Transverse colon (tissue), 4 donors: ENCODE measurements at regions not wholly inside any gene's neighbourhood (a gene's known extent, or its start where the extent isn't known, plus 50 kb on each side); places are given as distances from the start of the nearest gene placed in this dataset.

ENCODE experiments used
- DNase-seq: peaks from one replicate; pipeline ENCODE4 v3.0.0-alpha.2; 2019
- H3K27ac ChIP-seq, 4 donors: fragments of 200-600 bp; sonication (generic); 2 replicates each; pipeline ENCODE4 v1.5.1; 2016 to 2018; ENCODE audit warnings: inconsistent platforms in 4 of 4
- H3K27me3 ChIP-seq: fragments of 200-600 bp; sonication (generic); 2 replicates; pipeline ENCODE4 v1.5.1; 2017; ENCODE audit warnings: inconsistent platforms
- H3K36me3 ChIP-seq, 4 donors: fragments of 200-600 bp; sonication (generic); 2 replicates each; pipeline ENCODE4 v1.5.1; 2017 to 2019; ENCODE audit warnings: inconsistent platforms in 4 of 4
- H3K4me1 ChIP-seq, 4 donors: fragments of 200-600 bp; sonication (generic); 2 replicates each; pipeline ENCODE4 v1.5.1; 2017 to 2020; ENCODE audit warnings: inconsistent platforms in 4 of 4
- H3K4me3 ChIP-seq, 4 donors: fragments of 200-600 bp; sonication (generic); 1 replicate in 1 of 4; 2 replicates in 3 of 4; pipeline versions ENCODE4 v1.5.1 to v1.6.1; 2017 to 2019; ENCODE audit warnings: inconsistent platforms in 4 of 4
- H3K9me3 ChIP-seq, 2 donors: fragments of 200-600 bp; sonication (generic); 2 replicates each; pipeline ENCODE4 v1.5.1; 2017 to 2019; ENCODE audit warnings: inconsistent platforms in 2 of 2
- CTCF ChIP-seq, 5 experiments: fragments of 200-600 bp in 3 of 5; fragments of 450-650 bp in 2 of 5; sonication (generic) in 3 of 5; IDR thresholded peaks; 1 replicate in 2 of 5; 2 replicates in 3 of 5; pipeline ENCODE4 v1.5.1; 2016 to 2017; ENCODE audit warnings: antibody characterized with exemption in 5 of 5, inconsistent platforms in 3 of 5, mild to moderate bottlenecking in 2 of 5, moderate library complexity in 1 of 5
- EP300 ChIP-seq: sonication (generic); formaldehyde crosslinking; IDR thresholded peaks from one replicate; pipeline ENCODE4 v1.6.1; 2017; ENCODE audit warnings: antibody characterized with exemption, low read depth
- POLR2A ChIP-seq: fragments of 450-650 bp; IDR thresholded peaks from one replicate; pipeline ENCODE4 v1.6.1; 2016; ENCODE audit warnings: antibody characterized with exemption, mild to moderate bottlenecking, moderate library complexity
- POLR2AphosphoS5 ChIP-seq, 3 donors: sonication (generic); formaldehyde crosslinking; IDR thresholded peaks; one replicate each; pipeline ENCODE4 v1.6.1; 2016; ENCODE audit warnings: antibody characterized with exemption in 3 of 3
- WGBS, 2 donors: methylation state at CpG; one replicate each; pipeline ENCODE4 v1.1.5; 2018; ENCODE audit warnings: low coverage in 1 of 2; 5-methylcytosine and 5-hydroxymethylcytosine counted together
- in situ Hi-C, 4 donors: fragments of 200-750 bp; cut with MboI; loops; one replicate each; pipeline versions ENCODE4 v1.15.0 to v1.15.1; 2017; ENCODE audit warnings: low sequenced_read_pairs in 3 of 4, low pct_ligation_motif_present in 1 of 4, low pct_unique_long_range_greater_than_20kb in 1 of 4
- intact Hi-C: fragments of 100-400 bp; cut with DNase I; formaldehyde crosslinking; loops from one replicate; pipeline ENCODE4 v1.15.1; 2023; ENCODE audit warnings: low total_unique reads

GRCh38 chr22:49639956-49640355 is 187.7 kb downstream of the BRD1 start:
- Histone ChIP-seq H3K9me3 (no peaks in the 10 kb centered on the region), H3K4me3 (no peak overlapping the region), H3K27me3 (no peaks in the 10 kb centered on the region), H3K4me1 (no peaks in the 10 kb centered on the region), H3K27ac (no peak overlapping the region), H3K36me3 (no peaks in the 10 kb centered on the region)
- TF ChIP-seq CTCF (IDR thresholded peaks at IDR 0.05) (no peak), POLR2A (no peak)
- intact Hi-C loops = no loop called here
- in situ Hi-C loops = no loop called here
- WGBS, 2 donors = 46% methylated on average over 8 of the region's 12 CpGs; no CpG with 5 or more reads in 1 of the 2 donors
- DNase-seq = no peak

GRCh38 chr22:49638788-49639187 is 188.9 kb downstream of the BRD1 start:
- no peak overlapping the region for H3K4me3 ChIP-seq

GRCh38 chr22:49638001-49638400 is 189.7 kb downstream of the BRD1 start:
- TF ChIP-seq CTCF (IDR thresholded peaks at IDR 0.05) = no peak
- no peak for TF ChIP-seq POLR2AphosphoS5 (IDR thresholded peaks at IDR 0.05)
- TF ChIP-seq EP300 = no peak
- TF ChIP-seq POLR2A = no peak
- Histone ChIP-seq H3K4me3 (no peak overlapping the region), H3K9me3 (no peaks in the 10 kb centered on the region), H3K36me3 (no peaks in the 10 kb centered on the region), H3K27me3 (no peaks in the 10 kb centered on the region), H3K27ac (no peak overlapping the region), H3K4me1 (no peaks in the 10 kb centered on the region)
- WGBS, 2 donors = 80 to 88% methylated on average over 3 to 17 of the region's 17 CpGs
- intact Hi-C loops (no loop called here), in situ Hi-C loops (no loop called here)
- DNase-seq = no peak

More at GRCh38 chr22:49638788-49639187, 188.9 kb downstream of the BRD1 start:
- H3K27me3 ChIP-seq = no peaks in the 10 kb centered on the region
- TF ChIP-seq EP300 (no peak), CTCF (IDR thresholded peaks at IDR 0.05) (no peak), POLR2A (no peak), POLR2AphosphoS5 (IDR thresholded peaks at IDR 0.05) (no peak)
- 83% methylated on average over 18 of the region's 18 CpGs; no CpG with 5 or more reads in 1 of the 2 donors for WGBS, 2 donors
- DNase-seq = no peak
- intact Hi-C loops (no loop called here), in situ Hi-C loops (no loop called here)
- H3K4me1 ChIP-seq = no peaks in the 10 kb centered on the region
- no peak overlapping the region for H3K27ac ChIP-seq
- H3K36me3 ChIP-seq = no peaks in the 10 kb centered on the region
- H3K9me3 ChIP-seq = no peaks in the 10 kb centered on the region

GRCh38 chr22:49637255-49637760 is 190.4 kb downstream of the BRD1 start:
- H3K9me3 ChIP-seq = no peaks in the 10 kb centered on the region
- intact Hi-C loops (no loop called here), in situ Hi-C loops (no loop called here)
- no peak overlapping the region for H3K27ac ChIP-seq
- no peak overlapping the region for H3K4me3 ChIP-seq
- TF ChIP-seq POLR2AphosphoS5 (IDR thresholded peaks at IDR 0.05) = no peak
- TF ChIP-seq EP300 = no peak
- no peak for TF ChIP-seq POLR2A
- no peak for TF ChIP-seq CTCF (IDR thresholded peaks at IDR 0.05)
- no peaks in the 10 kb centered on the region for H3K27me3 ChIP-seq
- no peak for DNase-seq
- 86 to 93% methylated on average over 3 to 28 of the region's 28 CpGs for WGBS, 2 donors
- H3K36me3 ChIP-seq = no peaks in the 10 kb centered on the region
- peaks cover 0 to 3% (median 1%) of the 10 kb centered on the region in 4 donors for H3K4me1 ChIP-seq
